CD4-positive, alpha-beta T cell (primary cell): ENCODE measurements at regions not wholly inside any gene's neighbourhood (a gene's known extent, or its start where the extent isn't known, plus 50 kb on each side); places are given as distances from the start of the nearest gene placed in this dataset.

ENCODE experiments used
- ATAC-seq: fragments of 200-7000 bp; cut with Tn5 transposase; one replicate; pipeline ENCODE4 v1.10.0; 2022; ENCODE audit warnings: mild to moderate bottlenecking; ENCODE audit not compliant: poor library complexity
- CTCF ChIA-PET: fragments of 350-600 bp; sonication (Branson Sonifier 250); formaldehyde crosslinking; loops from one replicate; lab custom pipeline; 2021; ENCODE audit warnings: antibody characterized with exemption, inconsistent platforms; lab: Charles Lee
- POLR2A ChIA-PET: fragments of 350-600 bp; sonication (Branson Sonifier 250); formaldehyde crosslinking; loops from one replicate; lab custom pipeline; 2021; ENCODE audit warnings: antibody characterized with exemption, inconsistent platforms; lab: Charles Lee
- DNase-seq, 14 experiments: peaks; one replicate each; pipeline ENCODE4 v3.0.0-alpha.2; 2013 to 2020; ENCODE audit warnings: mixed read lengths in 2 of 14
- H3K27ac ChIP-seq, 2 donors: one replicate each; pipeline versions ENCODE4 v1.5.1 to v1.7.0; 2013; ENCODE audit warnings: low read length in 2 of 2, low read depth in 1 of 2, mild to moderate bottlenecking in 1 of 2
- H3K27me3 ChIP-seq, 2 experiments: 1 replicate in 1 of 2; 2 replicates in 1 of 2; pipeline versions ENCODE4 v1.6.1 to v1.7.0; 2013; ENCODE audit warnings: low read length in 2 of 2, control low read depth in 1 of 2, mild to moderate bottlenecking in 1 of 2, moderate library complexity in 1 of 2; ENCODE audit not compliant: insufficient read depth in 2 of 2, control insufficient read depth in 1 of 2
- H3K36me3 ChIP-seq: one replicate; pipeline ENCODE4 v1.6.1; 2013; ENCODE audit warnings: low read length, control low read depth; ENCODE audit not compliant: insufficient read depth
- H3K4me1 ChIP-seq: one replicate; pipeline ENCODE4 v1.6.1; 2013; ENCODE audit warnings: low read length, control low read depth; ENCODE audit not compliant: insufficient read depth
- H3K4me3 ChIP-seq: one replicate; pipeline ENCODE4 v1.5.1; 2013; ENCODE audit warnings: mild to moderate bottlenecking, low read length, moderate library complexity
- H3K9me3 ChIP-seq, 2 experiments: 1 replicate in 1 of 2; 2 replicates in 1 of 2; pipeline versions ENCODE4 v1.6.1 to v1.7.0; 2013; ENCODE audit warnings: low read length in 2 of 2, mild to moderate bottlenecking in 2 of 2, control low read depth in 1 of 2, moderate library complexity in 1 of 2; ENCODE audit not compliant: control insufficient read depth in 1 of 2, insufficient read depth in 1 of 2
- H3K27ac Mint-ChIP-seq: one replicate; pipeline ENCODE4 v1.8.0; 2020; ENCODE audit warnings: mixed read lengths
- H3K27me3 Mint-ChIP-seq: one replicate; pipeline ENCODE4 v1.8.0; 2021; ENCODE audit warnings: mixed read lengths
- H3K36me3 Mint-ChIP-seq: one replicate; pipeline ENCODE4 v1.8.0; 2021; ENCODE audit warnings: low read depth, mixed read lengths
- H3K4me1 Mint-ChIP-seq: one replicate; pipeline ENCODE4 v1.8.0; 2021; ENCODE audit warnings: low read depth, mixed read lengths
- H3K4me3 Mint-ChIP-seq: one replicate; pipeline ENCODE4 v1.8.0; 2020; ENCODE audit warnings: mild to moderate bottlenecking, mixed read lengths
- H3K9me3 Mint-ChIP-seq: one replicate; pipeline ENCODE4 v1.8.0; 2020; ENCODE audit warnings: mixed read lengths
- intact Hi-C, 2 experiments: fragments of 100-400 bp; cut with DNase I in 1 of 2; cut with micrococcal nuclease in 1 of 2; formaldehyde crosslinking; loops; one replicate each; pipeline versions ENCODE4 v1.15.1 to v1.9.0; 2023 to 2025; cut with DNase I, micrococcal nuclease
- TF ChIP-seq, protein P1 (sequence below): fragments of 200-600 bp; IDR thresholded peaks from one replicate; pipeline ENCODE4 v1.8.0; 2022; ENCODE audit warnings: antibody characterized with exemption, mild to moderate bottlenecking

DNA sequence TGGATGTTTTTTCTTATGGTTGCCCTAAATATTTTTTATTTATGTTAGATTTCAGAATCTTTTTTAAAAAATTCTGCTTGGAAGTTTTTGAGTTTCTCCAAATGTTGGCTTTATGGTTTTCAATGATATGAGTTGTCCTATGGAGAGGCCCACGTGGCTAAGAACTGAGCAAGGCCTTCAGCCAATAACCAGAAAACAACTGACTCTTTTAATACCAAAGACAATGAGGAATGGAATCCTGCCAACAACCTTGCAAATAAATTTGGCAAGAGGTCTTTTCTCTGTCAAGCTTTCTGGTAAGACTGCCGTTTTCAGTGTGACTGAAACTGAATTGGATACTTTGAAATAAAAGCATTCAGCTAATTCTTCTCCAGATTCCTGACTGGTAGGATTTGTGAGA is 1740.1 kb upstream of the WWC1 start:
- Histone ChIP-seq H3K27me3 (no peaks in the 10 kb centered on the region), H3K4me3 (no peak overlapping the region), H3K27ac (no peak overlapping the region), H3K9me3 (peaks cover 0 to 9% of the 10 kb centered on the region in 2 experiments), H3K4me1 (no peaks in the 10 kb centered on the region), H3K36me3 (no peaks in the 10 kb centered on the region)
- H3K9me3 Mint-ChIP-seq, result peaks cover 5% of the 10 kb centered on the region
- H3K36me3 Mint-ChIP-seq, result no peaks in the 10 kb centered on the region
- H3K27me3 Mint-ChIP-seq, result no peaks in the 10 kb centered on the region
- H3K4me1 Mint-ChIP-seq, result no peaks in the 10 kb centered on the region
- no peak overlapping the region for H3K27ac Mint-ChIP-seq
- intact Hi-C loops, result no loop called here
- no peak for DNase-seq
- CTCF ChIA-PET, result no interaction called here
- POLR2A ChIA-PET, result no interaction called here
- no peak for ATAC-seq
- no peak overlapping the region for H3K4me3 Mint-ChIP-seq
- TF ChIP-seq, protein P1, sequence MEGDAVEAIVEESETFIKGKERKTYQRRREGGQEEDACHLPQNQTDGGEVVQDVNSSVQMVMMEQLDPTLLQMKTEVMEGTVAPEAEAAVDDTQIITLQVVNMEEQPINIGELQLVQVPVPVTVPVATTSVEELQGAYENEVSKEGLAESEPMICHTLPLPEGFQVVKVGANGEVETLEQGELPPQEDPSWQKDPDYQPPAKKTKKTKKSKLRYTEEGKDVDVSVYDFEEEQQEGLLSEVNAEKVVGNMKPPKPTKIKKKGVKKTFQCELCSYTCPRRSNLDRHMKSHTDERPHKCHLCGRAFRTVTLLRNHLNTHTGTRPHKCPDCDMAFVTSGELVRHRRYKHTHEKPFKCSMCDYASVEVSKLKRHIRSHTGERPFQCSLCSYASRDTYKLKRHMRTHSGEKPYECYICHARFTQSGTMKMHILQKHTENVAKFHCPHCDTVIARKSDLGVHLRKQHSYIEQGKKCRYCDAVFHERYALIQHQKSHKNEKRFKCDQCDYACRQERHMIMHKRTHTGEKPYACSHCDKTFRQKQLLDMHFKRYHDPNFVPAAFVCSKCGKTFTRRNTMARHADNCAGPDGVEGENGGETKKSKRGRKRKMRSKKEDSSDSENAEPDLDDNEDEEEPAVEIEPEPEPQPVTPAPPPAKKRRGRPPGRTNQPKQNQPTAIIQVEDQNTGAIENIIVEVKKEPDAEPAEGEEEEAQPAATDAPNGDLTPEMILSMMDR, result no peak

DNA sequence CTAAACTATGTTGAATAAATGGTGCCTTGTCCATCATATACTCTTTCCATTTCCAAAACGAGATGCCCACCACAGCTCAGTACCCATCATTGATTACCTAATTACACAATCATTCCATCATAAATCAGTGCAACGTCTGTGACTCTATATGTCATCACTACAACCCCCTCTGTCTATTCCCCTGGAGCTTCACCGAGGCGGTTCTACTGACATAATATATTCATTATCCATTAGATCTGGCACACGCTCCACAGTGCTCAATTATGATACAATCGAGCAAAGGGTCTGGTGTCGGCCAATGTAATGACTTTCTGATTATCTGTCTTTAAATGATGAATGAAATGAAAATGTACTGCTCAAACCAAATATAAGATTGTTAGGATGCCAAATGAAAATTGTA is 1737.7 kb upstream of the WWC1 start:
- H3K36me3 ChIP-seq, result no peaks in the 10 kb centered on the region
- intact Hi-C loops, result no loop called here
- H3K4me3 ChIP-seq, result no peak overlapping the region
- no peaks in the 10 kb centered on the region for H3K4me1 Mint-ChIP-seq
- ChIA-PET POLR2A (no interaction called here), CTCF (no interaction called here)
- H3K9me3 Mint-ChIP-seq, result peaks cover 7% of the 10 kb centered on the region
- H3K27ac ChIP-seq, result no peak overlapping the region
- peaks cover 0 to 10% of the 10 kb centered on the region in 2 experiments for H3K9me3 ChIP-seq
- H3K4me3 Mint-ChIP-seq, result no peak overlapping the region
- ATAC-seq (no peak), DNase-seq (no peak)
- TF ChIP-seq, protein P1, result no peak
- H3K27me3 ChIP-seq, result no peaks in the 10 kb centered on the region
- H3K36me3 Mint-ChIP-seq, result no peaks in the 10 kb centered on the region
- no peak overlapping the region for H3K27ac Mint-ChIP-seq
- no peaks in the 10 kb centered on the region for H3K4me1 ChIP-seq
- no peaks in the 10 kb centered on the region for H3K27me3 Mint-ChIP-seq

DNA sequence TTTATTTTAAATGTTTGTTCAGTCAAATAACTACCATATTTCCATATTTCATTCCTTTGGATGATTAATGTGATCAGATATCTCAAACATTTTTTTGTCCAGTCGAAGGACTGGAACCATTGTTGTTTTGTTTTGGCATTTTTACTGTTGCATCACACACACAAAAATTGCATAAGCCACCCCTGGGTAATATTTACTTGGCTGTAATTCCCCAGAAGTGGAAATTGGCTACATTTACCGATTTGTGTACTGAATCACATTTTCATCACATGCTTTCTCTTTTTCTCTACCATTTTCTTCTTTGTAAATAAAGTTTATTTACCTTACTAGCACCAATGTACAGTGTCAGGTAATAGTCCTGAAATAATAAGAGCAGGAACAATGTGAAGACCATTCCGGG is 1729.7 kb upstream of the WWC1 start:
- Histone ChIP-seq H3K9me3 (no peaks in the 10 kb centered on the region), H3K27ac (no peak overlapping the region), H3K36me3 (no peaks in the 10 kb centered on the region), H3K27me3 (no peaks in the 10 kb centered on the region), H3K4me3 (no peak overlapping the region), H3K4me1 (no peaks in the 10 kb centered on the region)
- intact Hi-C loops, result no loop called here
- ATAC-seq, result no peak
- Mint-ChIP-seq H3K27ac (no peak overlapping the region), H3K9me3 (peaks cover 8% of the 10 kb centered on the region), H3K4me1 (no peaks in the 10 kb centered on the region), H3K36me3 (no peaks in the 10 kb centered on the region), H3K27me3 (no peaks in the 10 kb centered on the region), H3K4me3 (no peak overlapping the region)
- TF ChIP-seq, protein P1, result no peak
- CTCF ChIA-PET, result no interaction called here
- POLR2A ChIA-PET, result no interaction called here
- no peak for DNase-seq
